NCI-H2227 (cell line): ENCODE measurements at regions not wholly inside any gene's neighbourhood (a gene's known extent, or its start where the extent isn't known, plus 50 kb on each side); places are given as distances from the start of the nearest gene placed in this dataset.
"Not testable (repeated sequence)": the region's sequence is repeated elsewhere in the genome, so short reads cannot be mapped to it uniquely, and the experiment has no call there.

ENCODE experiments used
- DNase-seq: peaks from one replicate; lab custom pipeline; 2025; ENCODE audit not compliant: unreplicated experiment; lab: John Stamatoyannopoulos, UW

GRCh38 chr20:26134606-26135005 lies 438.0 kb upstream of the ZNF337 start:
- DNase-seq = no peak

GRCh38 chr20:26133794-26134193 lies 437.1 kb upstream of the ZNF337 start:
- DNase-seq = peak; percentile 44

- DNase-seq = not testable (repeated sequence)
These were observed 424.3 kb upstream of the ZNF337 start for GRCh38 chr20:26120920-26121319.

GRCh38 chr20:26094498-26094897 lies 397.8 kb upstream of the ZNF337 start:
- not testable (repeated sequence) for DNase-seq

- DNase-seq = not testable (repeated sequence)
These were observed 395.3 kb upstream of the ZNF337 start for GRCh38 chr20:26091921-26092320.

- DNase-seq = not testable (repeated sequence)
These were observed 389.5 kb upstream of the ZNF337 start for GRCh38 chr20:26086195-26086594.

- not testable (repeated sequence) for DNase-seq
These were observed 377.3 kb upstream of the ZNF337 start for GRCh38 chr20:26073972-26074371.

- DNase-seq = not testable (repeated sequence)
These were observed 362.7 kb upstream of the ZNF337 start for GRCh38 chr20:26059324-26059723.

- not testable (repeated sequence) for DNase-seq
These were observed 361.8 kb upstream of the ZNF337 start for GRCh38 chr20:26058446-26058845.

GRCh38 chr20:26057135-26057752 lies 360.6 kb upstream of the ZNF337 start:
- not testable (repeated sequence) for DNase-seq

- DNase-seq = not testable (repeated sequence)
These were observed 329.1 kb upstream of the ZNF337 start for GRCh38 chr20:26025792-26026191.

- DNase-seq = not testable (repeated sequence)
These were observed 314.3 kb upstream of the ZNF337 start for GRCh38 chr20:26010942-26011276.

- peak; percentile 18 for DNase-seq
These were observed 313.7 kb upstream of the ZNF337 start for GRCh38 chr20:26010224-26010941.

GRCh38 chr20:26009402-26010223 lies 313.0 kb upstream of the ZNF337 start:
- DNase-seq = peak; percentile 96

GRCh38 chr20:26008026-26008425 lies 311.4 kb upstream of the ZNF337 start:
- DNase-seq = not testable (repeated sequence)

- DNase-seq = not testable (repeated sequence)
These were observed 309.5 kb upstream of the ZNF337 start for GRCh38 chr20:26006164-26006563.

- not testable (repeated sequence) for DNase-seq
These were observed 307.3 kb upstream of the ZNF337 start for GRCh38 chr20:26003959-26004358.

GRCh38 chr20:25997367-25998038 lies 300.9 kb upstream of the ZNF337 start:
- not testable (repeated sequence) for DNase-seq

GRCh38 chr20:25992146-25992545 lies 295.5 kb upstream of the ZNF337 start:
- no peak for DNase-seq

- no peak for DNase-seq
These were observed 295.1 kb upstream of the ZNF337 start for GRCh38 chr20:25991756-25992130.

- no peak for DNase-seq
These were observed 294.6 kb upstream of the ZNF337 start for GRCh38 chr20:25991051-25991755.
